Fibroblast of pulmonary artery (primary cell): ENCODE measurements at regions not wholly inside any gene's neighbourhood (a gene's known extent, or its start where the extent isn't known, plus 50 kb on each side); places are given as distances from the start of the nearest gene placed in this dataset.

Experiments used
- DNase-seq: peaks from one replicate; pipeline ENCODE4 v3.0.0-alpha.2; 2010; ENCODE audit warnings: low read depth
- H3K4me3 ChIP-seq: replicated peaks from 2 replicates; pipeline ENCODE4 v1.5.1; 2011; ENCODE audit warnings: low read depth, mild to moderate bottlenecking, control low read depth, low read length, moderate library complexity
- CTCF ChIP-seq: IDR thresholded peaks from 2 replicates; pipeline ENCODE4 v1.5.1; 2011; ENCODE audit warnings: mild to moderate bottlenecking, control low read depth, low read length, inconsistent platforms; ENCODE audit errors: missing control alignments

- TF ChIP-seq CTCF = no peak
These were observed 53.7 kb upstream of the IGFBP3 start for GRCh38 chr7:45974540-45975360.

GRCh38 chr7:45973725-45974532, 52.9 kb upstream of the IGFBP3 start:
- DNase-seq = peak; percentile 64
- no peak for TF ChIP-seq CTCF
- H3K4me3 ChIP-seq = no peak overlapping the region

More at GRCh38 chr7:45974540-45975360, 53.7 kb upstream of the IGFBP3 start:
- no peak for DNase-seq
- H3K4me3 ChIP-seq = no peak overlapping the region

- no peak for DNase-seq
- TF ChIP-seq CTCF = no peak
- no peak overlapping the region for H3K4me3 ChIP-seq
These were observed 51.7 kb upstream of the IGFBP3 start for GRCh38 chr7:45972629-45973312.

- no peak for DNase-seq
- H3K4me3 ChIP-seq = no peak overlapping the region
- TF ChIP-seq CTCF = no peak
These were observed 50.6 kb upstream of the IGFBP3 start for GRCh38 chr7:45971661-45972175.

- no peak overlapping the region for H3K4me3 ChIP-seq
- DNase-seq = no peak
- no peak for TF ChIP-seq CTCF
These were observed 50.1 kb upstream of the IGFBP3 start for GRCh38 chr7:45971171-45971570.
